Lung (tissue), 11 donors: ENCODE measurements at regions not wholly inside any gene's neighbourhood (a gene's known extent, or its start where the extent isn't known, plus 50 kb on each side); places are given as distances from the start of the nearest gene placed in this dataset.

ENCODE experiments used
- ATAC-seq: fragments of 200-7000 bp; cut with Tn5 transposase; one replicate; pipeline ENCODE4 v1.9.1; 2020; ENCODE audit warnings: moderate number of reproducible peaks; ENCODE audit not compliant: insufficient read depth, low FRiP score
- DNase-seq, 3 donors: peaks; one replicate each; pipeline ENCODE4 v3.0.0-alpha.2; 2013 to 2017
- H3K27ac ChIP-seq, 2 donors: one replicate each; pipeline ENCODE4 v1.5.1; 2013; ENCODE audit warnings: mild to moderate bottlenecking in 2 of 2, moderate library complexity in 2 of 2, control low read depth in 1 of 2, inconsistent platforms in 1 of 2, low read depth in 1 of 2, low read length in 1 of 2
- H3K27me3 ChIP-seq, 3 donors: one replicate each; pipeline ENCODE4 v1.5.1; 2013; ENCODE audit warnings: low read length in 2 of 3; ENCODE audit not compliant: control insufficient read depth in 3 of 3, insufficient read depth in 3 of 3
- H3K36me3 ChIP-seq, 4 donors: one replicate each; pipeline ENCODE4 v1.5.1; 2013; ENCODE audit warnings: low read length in 4 of 4, mild to moderate bottlenecking in 1 of 4, moderate library complexity in 1 of 4; ENCODE audit not compliant: control insufficient read depth in 4 of 4, insufficient read depth in 4 of 4
- H3K4me1 ChIP-seq, 5 donors: one replicate each; pipeline ENCODE4 v1.5.1; 2013; ENCODE audit warnings: low read length in 5 of 5, mild to moderate bottlenecking in 2 of 5, moderate library complexity in 1 of 5; ENCODE audit not compliant: control insufficient read depth in 5 of 5, insufficient read depth in 5 of 5
- H3K4me3 ChIP-seq: one replicate; pipeline ENCODE4 v1.5.1; 2013; ENCODE audit warnings: mild to moderate bottlenecking, control low read depth, moderate library complexity
- H3K9ac ChIP-seq, 2 donors: one replicate each; pipeline ENCODE4 v1.5.1; 2013; ENCODE audit warnings: low read length in 2 of 2, control low read depth in 1 of 2; ENCODE audit not compliant: insufficient read depth in 1 of 2
- H3K9me3 ChIP-seq, 4 donors: one replicate each; pipeline ENCODE4 v1.5.1; 2013; ENCODE audit warnings: low read length in 3 of 4, mild to moderate bottlenecking in 1 of 4, moderate library complexity in 1 of 4; ENCODE audit not compliant: control insufficient read depth in 4 of 4, insufficient read depth in 3 of 4
- WGBS, 2 donors: extraction: QIAGEN DNeasy Blood & Tissue Kit; methylation state at CpG; one replicate each; pipeline ENCODE4 v1.1.7; 2013; 5-methylcytosine and 5-hydroxymethylcytosine counted together
- TF ChIP-seq, protein P1 (sequence below): IDR thresholded peaks from 2 replicates; pipeline ENCODE4 v1.5.1; 2012; ENCODE audit warnings: mild to moderate bottlenecking; ENCODE audit errors: control extremely low read depth, extremely low read depth
- donor health status: control.
- donor health status: control.
- donor health status: Bipolar disorder and iron deficiency.
- donor health status: healthy.
- donor health status: DM: yes; HTN: yes; CAD: no.

DNA sequence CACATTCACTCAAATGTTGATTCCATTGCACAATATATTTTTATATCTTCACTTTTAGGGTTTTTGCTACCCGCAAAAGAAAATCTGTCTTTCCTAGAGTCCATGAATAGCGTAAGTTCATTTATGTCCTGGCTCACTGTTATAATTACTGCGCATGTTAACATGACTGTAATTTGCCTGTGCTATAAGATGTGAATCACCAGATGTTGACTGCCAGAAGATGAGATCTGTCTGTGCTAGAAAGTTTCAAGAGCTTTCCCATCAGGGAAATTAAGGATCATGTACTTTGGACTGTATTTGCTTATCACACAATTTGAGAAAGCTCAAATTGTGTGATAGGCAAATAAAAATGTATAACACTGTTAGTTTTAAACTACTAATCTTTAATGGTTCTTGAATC is 322.5 kb downstream of the CHL1 start:
- H3K36me3 ChIP-seq = no peaks in the 10 kb centered on the region
- no peaks in the 10 kb centered on the region for H3K4me1 ChIP-seq
- H3K9me3 ChIP-seq = no peaks in the 10 kb centered on the region
- no peak overlapping the region for H3K9ac ChIP-seq
- TF ChIP-seq, protein P1, sequence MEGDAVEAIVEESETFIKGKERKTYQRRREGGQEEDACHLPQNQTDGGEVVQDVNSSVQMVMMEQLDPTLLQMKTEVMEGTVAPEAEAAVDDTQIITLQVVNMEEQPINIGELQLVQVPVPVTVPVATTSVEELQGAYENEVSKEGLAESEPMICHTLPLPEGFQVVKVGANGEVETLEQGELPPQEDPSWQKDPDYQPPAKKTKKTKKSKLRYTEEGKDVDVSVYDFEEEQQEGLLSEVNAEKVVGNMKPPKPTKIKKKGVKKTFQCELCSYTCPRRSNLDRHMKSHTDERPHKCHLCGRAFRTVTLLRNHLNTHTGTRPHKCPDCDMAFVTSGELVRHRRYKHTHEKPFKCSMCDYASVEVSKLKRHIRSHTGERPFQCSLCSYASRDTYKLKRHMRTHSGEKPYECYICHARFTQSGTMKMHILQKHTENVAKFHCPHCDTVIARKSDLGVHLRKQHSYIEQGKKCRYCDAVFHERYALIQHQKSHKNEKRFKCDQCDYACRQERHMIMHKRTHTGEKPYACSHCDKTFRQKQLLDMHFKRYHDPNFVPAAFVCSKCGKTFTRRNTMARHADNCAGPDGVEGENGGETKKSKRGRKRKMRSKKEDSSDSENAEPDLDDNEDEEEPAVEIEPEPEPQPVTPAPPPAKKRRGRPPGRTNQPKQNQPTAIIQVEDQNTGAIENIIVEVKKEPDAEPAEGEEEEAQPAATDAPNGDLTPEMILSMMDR = no peak
- DNase-seq = peak in 2 of 3 donors; percentile 36 to 71
- ATAC-seq = no peak
- 86 to 93% methylated on average over 3 of the region's 3 CpGs for WGBS, 2 donors
- H3K4me3 ChIP-seq = no peak overlapping the region
- H3K27ac ChIP-seq = no peak overlapping the region
- no peaks in the 10 kb centered on the region for H3K27me3 ChIP-seq

DNA sequence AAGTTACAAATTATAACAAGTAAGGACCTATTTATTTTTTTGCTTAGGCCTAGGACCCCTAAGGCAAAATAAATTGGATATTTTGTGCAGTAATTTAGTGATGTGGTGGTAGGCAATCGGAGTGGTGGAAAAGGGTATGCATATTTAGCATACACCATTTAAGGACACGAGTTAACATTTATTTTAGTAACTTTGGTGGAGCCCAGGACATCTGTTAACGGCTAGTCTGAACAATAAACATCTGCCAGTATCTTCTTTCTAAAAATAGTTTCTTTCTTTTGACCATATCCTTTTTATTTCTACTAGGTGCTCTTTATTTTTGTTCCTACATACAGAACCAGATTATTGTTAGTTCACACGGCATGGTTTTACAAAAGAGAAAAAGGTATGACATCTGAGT is 326.3 kb downstream of the CHL1 start:
- Histone ChIP-seq H3K27ac (no peak overlapping the region), H3K9ac (no peak overlapping the region), H3K4me3 (no peak overlapping the region), H3K4me1 (no peaks in the 10 kb centered on the region), H3K36me3 (no peaks in the 10 kb centered on the region), H3K27me3 (no peaks in the 10 kb centered on the region), H3K9me3 (no peaks in the 10 kb centered on the region)
- WGBS, 2 donors = 69 to 75% methylated on average over 4 of the region's 4 CpGs
- DNase-seq (no peak), ATAC-seq (no peak)
- TF ChIP-seq, protein P1 = no peak

DNA sequence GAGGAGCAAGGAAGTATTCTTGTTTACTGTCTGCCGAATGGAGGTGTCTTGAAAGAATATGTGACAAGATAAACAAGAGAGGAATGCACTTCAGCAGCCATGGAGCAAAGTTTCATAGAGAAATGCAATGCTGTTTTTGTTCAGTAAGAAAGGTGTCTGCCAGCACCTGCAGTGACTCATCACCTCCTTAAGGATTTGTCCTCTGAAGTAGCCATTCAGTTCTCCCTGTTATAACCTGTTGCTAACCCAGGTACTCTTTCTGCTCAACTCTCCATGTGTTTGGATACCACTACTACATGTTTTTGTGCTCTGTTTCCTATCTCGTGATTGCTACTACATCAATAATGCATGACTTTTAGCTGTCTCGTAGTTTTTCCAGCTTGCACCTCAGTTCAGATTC is 328.9 kb downstream of the CHL1 start:
- H3K4me1 ChIP-seq = no peaks in the 10 kb centered on the region
- 59 to 73% methylated on average over 3 of the region's 3 CpGs for WGBS, 2 donors
- no peaks in the 10 kb centered on the region for H3K36me3 ChIP-seq
- no peak for DNase-seq
- H3K9me3 ChIP-seq = no peaks in the 10 kb centered on the region
- H3K4me3 ChIP-seq = no peak overlapping the region
- no peak for ATAC-seq
- H3K9ac ChIP-seq = no peak overlapping the region
- TF ChIP-seq, protein P1 = no peak
- H3K27me3 ChIP-seq = no peaks in the 10 kb centered on the region
- H3K27ac ChIP-seq = no peak overlapping the region
